Heart right ventricle (tissue), 16 donors: ENCODE measurements at regions not wholly inside any gene's neighbourhood (a gene's known extent, or its start where the extent isn't known, plus 50 kb on each side); places are given as distances from the start of the nearest gene placed in this dataset.

ENCODE experiments used
- ATAC-seq, 8 donors: fragments of 200-7000 bp; cut with Tn5 transposase; one replicate each; pipeline ENCODE4 v1.9.1; 2020; ENCODE audit warnings: mild to moderate bottlenecking in 8 of 8, moderate library complexity in 8 of 8, moderate number of reproducible peaks in 1 of 8
- DNase-seq, 2 donors: peaks; one replicate each; pipeline ENCODE4 v3.0.0-alpha.2; 2020
- H3K27ac ChIP-seq, 10 donors: fragments of 200-600 bp; sonication (generic) in 2 of 10; one replicate each; pipeline versions ENCODE4 v1.5.0 to v1.8.0; 2020 to 2022; ENCODE audit warnings: mild to moderate bottlenecking in 3 of 10
- H3K27me3 ChIP-seq, 7 donors: fragments of 200-600 bp; one replicate each; pipeline ENCODE4 v1.8.0; 2021 to 2022; ENCODE audit warnings: mild to moderate bottlenecking in 2 of 7
- H3K36me3 ChIP-seq, 9 donors: fragments of 200-600 bp; sonication (generic) in 1 of 9; one replicate each; pipeline versions ENCODE4 v1.5.0 to v1.8.0; 2020 to 2022; ENCODE audit warnings: mild to moderate bottlenecking in 2 of 9
- H3K4me1 ChIP-seq, 9 donors: fragments of 200-600 bp; sonication (generic) in 1 of 9; one replicate each; pipeline versions ENCODE4 v1.5.0 to v1.8.0; 2020 to 2022; ENCODE audit warnings: mild to moderate bottlenecking in 4 of 9
- H3K4me3 ChIP-seq, 10 donors: fragments of 200-600 bp; sonication (generic) in 2 of 10; one replicate each; pipeline versions ENCODE4 v1.5.0 to v1.8.0; 2020 to 2022; ENCODE audit warnings: mild to moderate bottlenecking in 7 of 10, moderate library complexity in 2 of 10
- H3K9me3 ChIP-seq, 11 donors: fragments of 200-600 bp in 10 of 11; sonication (generic) in 2 of 11; one replicate each; pipeline versions ENCODE4 v1.5.0 to v1.8.0; 2013 to 2022; ENCODE audit warnings: mild to moderate bottlenecking in 2 of 11, control low read depth in 1 of 11, moderate library complexity in 1 of 11
- CTCF ChIP-seq, 9 donors: fragments of 200-600 bp; sonication (generic) in 2 of 9; IDR thresholded peaks; one replicate each; pipeline versions ENCODE4 v1.5.0 to v1.8.0; 2021 to 2022; ENCODE audit warnings: antibody characterized with exemption in 9 of 9, mild to moderate bottlenecking in 5 of 9, moderate library complexity in 1 of 9
- WGBS, 2 donors: extraction: QIAGEN DNeasy Blood & Tissue Kit; methylation state at CpG; one replicate each; pipeline ENCODE4 v1.1.7; 2013; ENCODE audit warnings: inconsistent platforms in 1 of 2; 5-methylcytosine and 5-hydroxymethylcytosine counted together
- intact Hi-C, 10 donors: fragments of 100-400 bp; cut with DNase I; formaldehyde crosslinking; loops; one replicate each; pipeline versions ENCODE4 v1.11.1 to v1.14.2; 2022
- donor health status: Arrhythmogenic right ventricular cardiomyopathy.
- donor health status: ischemic (EF 13 %, LVEDD 7.1; RV severe dilation, severe dysfunction).
- donor health status: healthy with polysubstance abuse.
- donor health status: DM: no; HTN: yes; CAD: no.
- donor health status: DM: no; HTN: no; CAD: no.
- donor health status: ischemic (EF 25% LVEDD 6.9; RV normal size, moderate dysfunction).
- donor health status: ischemic (EF 25% LVEDD 5.7; RV mildly dilated, moderate dysfunction).
- donor health status: healthy.
- donor health status: DM: yes; HTN: yes; CAD: no.
- donor health status: Ischemic cardiomyopathy.
- donor health status: ischemic (EF 35%, LVEDD 5.7; RV mildly dilated, moderate dysfunction).
- donor health status: nonischemic (EF 11% LVEDD 7.7; RV severe dilation, severe dysfunction).
- donor health status: DM: yes; HTN: yes; CAD: no.
- donor health status: PGD.
- donor health status: ischemic (EF 29% LVEDD 5.4; RV normal size, mild dysfunction).
- donor health status: nonischemic (EF 23%, LVEDD 6.1; RV moderate dilation, normal function).

GRCh38 chr20:48042628-48043027 lies 257.3 kb upstream of the SULF2 start:
- WGBS, 2 donors: 75 to 84% methylated on average over 7 of the region's 7 CpGs
- Histone ChIP-seq H3K36me3 (no peaks in the 10 kb centered on the region), H3K4me1 (no peaks in the 10 kb centered on the region), H3K4me3 (no peak overlapping the region), H3K27ac (no peak overlapping the region), H3K9me3 (peaks cover 0 to 3% (median 0%) of the 10 kb centered on the region in 11 donors), H3K27me3 (peaks cover 0 to 9% (median 0%) of the 10 kb centered on the region in 7 donors)
- intact Hi-C loops: no loop called here
- no peak for TF ChIP-seq CTCF (IDR thresholded peaks at IDR 0.05)
- ATAC-seq (no peak), DNase-seq (no peak)

GRCh38 chr20:48041078-48041780 lies 255.9 kb upstream of the SULF2 start:
- peaks cover 0 to 4% (median 0%) of the 10 kb centered on the region in 7 donors for H3K27me3 ChIP-seq
- H3K4me3 ChIP-seq: no peak overlapping the region
- ATAC-seq (no peak), DNase-seq (no peak)
- intact Hi-C loops: no loop called here
- H3K27ac ChIP-seq: no peak overlapping the region
- H3K9me3 ChIP-seq: peaks cover 0 to 3% (median 0%) of the 10 kb centered on the region in 11 donors
- H3K4me1 ChIP-seq: peaks cover 0 to 7% (median 0%) of the 10 kb centered on the region in 9 donors
- TF ChIP-seq CTCF (IDR thresholded peaks at IDR 0.05): no peak
- H3K36me3 ChIP-seq: no peaks in the 10 kb centered on the region
- 45 to 55% methylated on average over 17 of the region's 17 CpGs for WGBS, 2 donors

GRCh38 chr20:48040491-48040890 lies 255.2 kb upstream of the SULF2 start:
- no peak for TF ChIP-seq CTCF (IDR thresholded peaks at IDR 0.05)
- intact Hi-C loops: no loop called here

GRCh38 chr20:48040051-48040450 lies 254.8 kb upstream of the SULF2 start:
- no peak for TF ChIP-seq CTCF (IDR thresholded peaks at IDR 0.05)
- Histone ChIP-seq H3K4me1 (peaks cover 0 to 7% (median 0%) of the 10 kb centered on the region in 9 donors), H3K9me3 (peaks cover 0 to 3% (median 0%) of the 10 kb centered on the region in 11 donors), H3K27me3 (peaks cover 0 to 4% (median 0%) of the 10 kb centered on the region in 7 donors), H3K4me3 (no peak overlapping the region), H3K27ac (no peak overlapping the region), H3K36me3 (no peaks in the 10 kb centered on the region)
- DNase-seq (no peak), ATAC-seq (no peak)
- 77 to 83% methylated on average over 7 of the region's 7 CpGs for WGBS, 2 donors
- intact Hi-C loops: no loop called here

More at GRCh38 chr20:48040491-48040890, 255.2 kb upstream of the SULF2 start:
- WGBS, 2 donors: 93 to 94% methylated on average over 6 of the region's 6 CpGs
- Histone ChIP-seq H3K4me1 (peaks cover 0 to 7% (median 0%) of the 10 kb centered on the region in 9 donors), H3K36me3 (no peaks in the 10 kb centered on the region), H3K27ac (no peak overlapping the region), H3K27me3 (peaks cover 0 to 4% (median 0%) of the 10 kb centered on the region in 7 donors), H3K9me3 (peaks cover 0 to 3% (median 0%) of the 10 kb centered on the region in 11 donors), H3K4me3 (no peak overlapping the region)
- DNase-seq: no peak
- no peak for ATAC-seq
